ENCODE measurements at regions not wholly inside any gene's neighbourhood (a gene's known extent, or its start where the extent isn't known, plus 50 kb on each side); places are given as distances from the start of the nearest gene placed in this dataset.

DNA sequence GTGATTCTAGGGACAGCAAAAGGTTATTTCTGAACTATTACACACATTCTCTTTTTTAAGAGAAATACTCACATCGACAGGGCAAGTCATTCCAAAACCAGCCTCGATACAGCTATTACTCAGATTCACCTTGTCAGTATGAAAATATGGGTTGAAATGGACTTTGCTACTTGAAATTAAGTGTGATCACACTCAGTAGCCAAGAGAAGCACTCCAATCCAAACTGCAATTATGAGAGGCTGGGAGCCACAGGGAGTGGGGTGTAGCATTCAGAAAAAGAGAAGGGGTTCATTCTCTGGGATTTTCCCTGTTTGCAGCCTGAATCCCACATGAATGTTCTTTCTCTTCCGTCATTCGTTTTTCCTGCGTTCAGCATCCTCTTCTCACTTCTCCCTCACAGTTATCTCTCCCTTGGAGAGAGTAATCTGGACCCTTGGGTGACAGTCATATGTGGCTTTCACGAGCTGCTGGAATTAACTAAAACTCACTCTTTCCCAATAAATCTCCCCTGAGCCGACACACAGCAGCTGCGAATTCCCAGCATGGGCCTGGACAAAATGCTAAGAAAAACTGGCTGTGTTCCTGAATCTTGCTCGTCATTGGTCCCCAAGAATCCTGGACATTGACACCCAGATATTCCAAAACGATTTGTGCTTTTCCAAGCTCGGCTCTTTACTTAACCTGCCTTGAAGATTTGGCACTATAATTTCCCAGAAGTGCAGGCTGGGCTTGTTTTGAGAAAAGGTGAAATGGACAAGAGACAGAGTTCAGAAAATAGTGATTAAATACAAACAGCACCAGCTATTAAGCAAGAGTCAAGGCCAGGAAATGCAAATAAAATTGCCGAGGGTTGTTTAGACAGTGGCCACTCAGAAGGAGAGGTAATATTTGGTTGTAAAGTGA, 199.5 kb upstream of the PLEKHG7 start:
- TF ChIP-seq, protein P1, sequence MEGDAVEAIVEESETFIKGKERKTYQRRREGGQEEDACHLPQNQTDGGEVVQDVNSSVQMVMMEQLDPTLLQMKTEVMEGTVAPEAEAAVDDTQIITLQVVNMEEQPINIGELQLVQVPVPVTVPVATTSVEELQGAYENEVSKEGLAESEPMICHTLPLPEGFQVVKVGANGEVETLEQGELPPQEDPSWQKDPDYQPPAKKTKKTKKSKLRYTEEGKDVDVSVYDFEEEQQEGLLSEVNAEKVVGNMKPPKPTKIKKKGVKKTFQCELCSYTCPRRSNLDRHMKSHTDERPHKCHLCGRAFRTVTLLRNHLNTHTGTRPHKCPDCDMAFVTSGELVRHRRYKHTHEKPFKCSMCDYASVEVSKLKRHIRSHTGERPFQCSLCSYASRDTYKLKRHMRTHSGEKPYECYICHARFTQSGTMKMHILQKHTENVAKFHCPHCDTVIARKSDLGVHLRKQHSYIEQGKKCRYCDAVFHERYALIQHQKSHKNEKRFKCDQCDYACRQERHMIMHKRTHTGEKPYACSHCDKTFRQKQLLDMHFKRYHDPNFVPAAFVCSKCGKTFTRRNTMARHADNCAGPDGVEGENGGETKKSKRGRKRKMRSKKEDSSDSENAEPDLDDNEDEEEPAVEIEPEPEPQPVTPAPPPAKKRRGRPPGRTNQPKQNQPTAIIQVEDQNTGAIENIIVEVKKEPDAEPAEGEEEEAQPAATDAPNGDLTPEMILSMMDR (IDR thresholded peaks at IDR 0.05; ENCODE audit: low read length) = no peak
- no peak for TF ChIP-seq EZH2 (optimal IDR thresholded peaks at IDR 0.05; ENCODE audit: low read depth, low read length)
